GM19043 (cell line): ENCODE measurements at regions not wholly inside any gene's neighbourhood (a gene's known extent, or its start where the extent isn't known, plus 50 kb on each side); places are given as distances from the start of the nearest gene placed in this dataset.

ENCODE experiments used
- ATAC-seq: cut with Tn5 transposase; IDR thresholded peaks from one replicate; pipeline ENCODE4 v1.9.1; 2021; ENCODE audit warnings: low read depth; ENCODE audit not compliant: unreplicated experiment

- no peak for ATAC-seq
Measured at GRCh38 chr12:85720308-85721033, 115.7 kb downstream of the RASSF9 start.

GRCh38 chr12:85725991-85726390 lies 110.2 kb downstream of the RASSF9 start:
- no peak for ATAC-seq

- no peak for ATAC-seq
Measured at GRCh38 chr12:85733221-85733840, 102.9 kb downstream of the RASSF9 start.

GRCh38 chr12:85733984-85734383 lies 102.2 kb downstream of the RASSF9 start:
- no peak for ATAC-seq

GRCh38 chr12:85740186-85740585 lies 96.0 kb downstream of the RASSF9 start:
- ATAC-seq: no peak

GRCh38 chr12:85741046-85741445 lies 95.2 kb downstream of the RASSF9 start:
- no peak for ATAC-seq

- no peak for ATAC-seq
Measured at GRCh38 chr12:85747941-85748495, 88.2 kb downstream of the RASSF9 start.
